SK-N-SH treated with all-trans-retinoic acid at 6 μM for 48 hours (cell line): ENCODE measurements at regions not wholly inside any gene's neighbourhood (a gene's known extent, or its start where the extent isn't known, plus 50 kb on each side); places are given as distances from the start of the nearest gene placed in this dataset.

Experiments
- ARNTL ChIP-seq: fragments of 450-650 bp; formaldehyde crosslinking; IDR thresholded peaks from 2 replicates; pipeline ENCODE4 v1.5.0; 2020; ENCODE audit warnings: low read depth, mild to moderate bottlenecking, moderate library complexity, borderline replicate concordance
- BACH2 ChIP-seq: fragments of 250-450 bp; sonication (Bioruptor Pico); IDR thresholded peaks from 2 replicates; pipeline ENCODE4 v1.9.0; 2021; ENCODE audit warnings: mild to moderate bottlenecking, borderline replicate concordance
- CSDC2 ChIP-seq: fragments of 250-450 bp; sonication (Bioruptor Pico); IDR thresholded peaks from 2 replicates; pipeline ENCODE4 v1.5.0; 2020; ENCODE audit warnings: mild to moderate bottlenecking, moderate library complexity
- CSRNP3 ChIP-seq: fragments of 250-450 bp; sonication (Bioruptor Pico); IDR thresholded peaks from 2 replicates; pipeline ENCODE4 v1.5.1; 2021; ENCODE audit warnings: mild to moderate bottlenecking, moderate library complexity
- GLIS3 ChIP-seq: fragments of 250-450 bp; sonication (Bioruptor Pico); IDR thresholded peaks from 2 replicates; pipeline ENCODE4 v1.5.0; 2020; ENCODE audit warnings: mild to moderate bottlenecking, moderate library complexity
- ISL1 ChIP-seq: fragments of 250-450 bp; sonication (Bioruptor Pico); IDR thresholded peaks from 2 replicates; pipeline ENCODE4 v2.1.2; 2022; ENCODE audit warnings: mild to moderate bottlenecking, moderate library complexity
- PATZ1 ChIP-seq: fragments of 250-450 bp; sonication (Bioruptor Pico); IDR thresholded peaks from 2 replicates; pipeline ENCODE4 v1.8.0; 2020; ENCODE audit warnings: mild to moderate bottlenecking, moderate library complexity, borderline replicate concordance
- PPARA ChIP-seq: fragments of 250-450 bp; sonication (Bioruptor Pico); IDR thresholded peaks from 2 replicates; pipeline ENCODE4 v1.5.0; 2020; ENCODE audit warnings: mild to moderate bottlenecking, borderline replicate concordance
- ZC3H10 ChIP-seq: fragments of 250-450 bp; sonication (Bioruptor Pico); IDR thresholded peaks from 2 replicates; pipeline ENCODE4 v1.5.1; 2021; ENCODE audit warnings: mild to moderate bottlenecking, moderate library complexity
- ZFP3 ChIP-seq: fragments of 250-450 bp; sonication (Bioruptor Pico); IDR thresholded peaks from 2 replicates; pipeline ENCODE4 v1.5.0; 2020; ENCODE audit warnings: mild to moderate bottlenecking, moderate library complexity
- ZFP30 ChIP-seq: fragments of 450-650 bp; formaldehyde crosslinking; IDR thresholded peaks from 2 replicates; pipeline ENCODE4 v1.5.0; 2022; ENCODE audit warnings: mild to moderate bottlenecking, moderate library complexity
- ZNF70 ChIP-seq: fragments of 450-650 bp; formaldehyde crosslinking; IDR thresholded peaks from 2 replicates; pipeline ENCODE4 v1.5.0; 2020; ENCODE audit warnings: mild to moderate bottlenecking, moderate library complexity
- TF ChIP-seq, protein P1 (sequence below): fragments of 250-450 bp; sonication (Bioruptor Pico); IDR thresholded peaks from 2 replicates; pipeline ENCODE4 v1.5.0; 2020; ENCODE audit warnings: mild to moderate bottlenecking, moderate library complexity
- TF ChIP-seq, protein P2 (sequence below): fragments of 250-450 bp; sonication (Bioruptor Pico); IDR thresholded peaks from 2 replicates; pipeline ENCODE4 v1.5.1; 2020; ENCODE audit warnings: low read depth, mild to moderate bottlenecking, moderate library complexity

DNA sequence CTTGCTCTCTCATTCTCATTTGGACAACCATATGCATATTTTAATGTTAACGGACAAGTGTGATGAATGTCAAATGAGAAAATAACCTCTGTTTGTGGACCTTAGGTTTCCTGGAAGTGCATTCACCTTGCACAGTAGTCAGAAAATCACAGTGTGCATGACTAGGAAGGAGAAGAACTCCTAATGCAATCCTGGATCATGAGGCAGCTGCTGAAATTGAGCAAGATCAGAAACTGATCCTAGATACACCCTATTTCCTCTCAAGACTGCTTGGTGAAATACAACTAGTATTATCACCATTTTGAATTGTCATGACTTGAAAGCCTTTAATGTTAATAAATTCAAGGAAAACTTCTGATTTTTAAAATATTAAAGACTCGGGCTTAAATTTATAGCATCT is 1148.9 kb downstream of the STIM2 start:
- TF ChIP-seq ARNTL (CRISPR knock-in tag) (no peak), PATZ1 (no peak), ZNF70 (CRISPR knock-in tag) (no peak), GLIS3 (CRISPR knock-in tag) (no peak), CSDC2 (CRISPR knock-in tag) (no peak), BACH2 (no peak), ZC3H10 (CRISPR knock-in tag) (no peak), ISL1 (CRISPR knock-in tag) (no peak), PPARA (CRISPR knock-in tag) (no peak), CSRNP3 (CRISPR knock-in tag) (no peak), ZFP3 (no peak), ZFP30 (CRISPR knock-in tag) (no peak)
- TF ChIP-seq, protein P1, sequence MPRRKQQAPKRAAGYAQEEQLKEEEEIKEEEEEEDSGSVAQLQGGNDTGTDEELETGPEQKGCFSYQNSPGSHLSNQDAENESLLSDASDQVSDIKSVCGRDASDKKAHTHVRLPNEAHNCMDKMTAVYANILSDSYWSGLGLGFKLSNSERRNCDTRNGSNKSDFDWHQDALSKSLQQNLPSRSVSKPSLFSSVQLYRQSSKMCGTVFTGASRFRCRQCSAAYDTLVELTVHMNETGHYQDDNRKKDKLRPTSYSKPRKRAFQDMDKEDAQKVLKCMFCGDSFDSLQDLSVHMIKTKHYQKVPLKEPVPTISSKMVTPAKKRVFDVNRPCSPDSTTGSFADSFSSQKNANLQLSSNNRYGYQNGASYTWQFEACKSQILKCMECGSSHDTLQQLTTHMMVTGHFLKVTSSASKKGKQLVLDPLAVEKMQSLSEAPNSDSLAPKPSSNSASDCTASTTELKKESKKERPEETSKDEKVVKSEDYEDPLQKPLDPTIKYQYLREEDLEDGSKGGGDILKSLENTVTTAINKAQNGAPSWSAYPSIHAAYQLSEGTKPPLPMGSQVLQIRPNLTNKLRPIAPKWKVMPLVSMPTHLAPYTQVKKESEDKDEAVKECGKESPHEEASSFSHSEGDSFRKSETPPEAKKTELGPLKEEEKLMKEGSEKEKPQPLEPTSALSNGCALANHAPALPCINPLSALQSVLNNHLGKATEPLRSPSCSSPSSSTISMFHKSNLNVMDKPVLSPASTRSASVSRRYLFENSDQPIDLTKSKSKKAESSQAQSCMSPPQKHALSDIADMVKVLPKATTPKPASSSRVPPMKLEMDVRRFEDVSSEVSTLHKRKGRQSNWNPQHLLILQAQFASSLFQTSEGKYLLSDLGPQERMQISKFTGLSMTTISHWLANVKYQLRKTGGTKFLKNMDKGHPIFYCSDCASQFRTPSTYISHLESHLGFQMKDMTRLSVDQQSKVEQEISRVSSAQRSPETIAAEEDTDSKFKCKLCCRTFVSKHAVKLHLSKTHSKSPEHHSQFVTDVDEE (CRISPR knock-in tag): no peak
- TF ChIP-seq, protein P2, sequence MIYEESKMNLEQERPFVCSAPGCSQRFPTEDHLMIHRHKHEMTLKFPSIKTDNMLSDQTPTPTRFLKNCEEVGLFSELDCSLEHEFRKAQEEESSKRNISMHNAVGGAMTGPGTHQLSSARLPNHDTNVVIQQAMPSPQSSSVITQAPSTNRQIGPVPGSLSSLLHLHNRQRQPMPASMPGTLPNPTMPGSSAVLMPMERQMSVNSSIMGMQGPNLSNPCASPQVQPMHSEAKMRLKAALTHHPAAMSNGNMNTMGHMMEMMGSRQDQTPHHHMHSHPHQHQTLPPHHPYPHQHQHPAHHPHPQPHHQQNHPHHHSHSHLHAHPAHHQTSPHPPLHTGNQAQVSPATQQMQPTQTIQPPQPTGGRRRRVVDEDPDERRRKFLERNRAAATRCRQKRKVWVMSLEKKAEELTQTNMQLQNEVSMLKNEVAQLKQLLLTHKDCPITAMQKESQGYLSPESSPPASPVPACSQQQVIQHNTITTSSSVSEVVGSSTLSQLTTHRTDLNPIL (CRISPR knock-in tag): no peak
